Endothelial cell of umbilical vein (primary cell): ENCODE measurements at regions not wholly inside any gene's neighbourhood (a gene's known extent, or its start where the extent isn't known, plus 50 kb on each side); places are given as distances from the start of the nearest gene placed in this dataset.

Experiments used
- BruUV-seq: library from RNA; stranded (reverse); fragments of 400-500 nt; replicated peaks from 2 replicates; lab custom pipeline; 2021; lab: Mats Ljungman, UMichigan
- CTCF ChIA-PET: fragments of 300-600, 350-600 bp; sonication (Branson Sonifier 250); formaldehyde crosslinking; loops from one replicate; lab custom pipeline; 2021; ENCODE audit warnings: antibody characterized with exemption, inconsistent platforms; lab: Charles Lee
- POLR2A ChIA-PET: fragments of 300-600, 350-600 bp; sonication (Branson Sonifier 250); formaldehyde crosslinking; loops from one replicate; lab custom pipeline; 2021; ENCODE audit warnings: antibody characterized with exemption, inconsistent platforms; lab: Charles Lee
- DNase-seq: peaks from one replicate; pipeline ENCODE4 v3.0.0-alpha.2; 2011; ENCODE audit warnings: low read depth, low spot score
- FAIRE-seq: peaks from 2 replicates; lab custom pipeline; 2011; peaks lifted over from hg19 to GRCh38; lab: Jason Lieb, UNC
- H2AFZ ChIP-seq: 2 replicates; pipeline ENCODE4 v1.6.0; 2012; ENCODE audit warnings: low read depth, low read length, control low read depth, inconsistent platforms
- H3K27ac ChIP-seq: 2 replicates; pipeline ENCODE4 v1.5.1; 2011; ENCODE audit warnings: low read depth, mild to moderate bottlenecking, control low read depth, low read length, moderate library complexity; ENCODE audit not compliant: insufficient read depth
- H3K27me3 ChIP-seq, 2 experiments: 2 replicates each; pipeline versions ENCODE4 v1.6.0 to v1.6.1; 2011; ENCODE audit warnings: low read length in 2 of 2, mixed read lengths in 1 of 2; ENCODE audit not compliant: control insufficient read depth in 2 of 2, insufficient read depth in 2 of 2
- H3K36me3 ChIP-seq, 2 experiments: 2 replicates in 1 of 2; 3 replicates in 1 of 2; pipeline ENCODE4 v1.5.1; 2011; ENCODE audit warnings: low read length in 2 of 2, mild to moderate bottlenecking in 1 of 2, moderate library complexity in 1 of 2; ENCODE audit not compliant: control insufficient read depth in 2 of 2, insufficient read depth in 2 of 2; ENCODE audit errors: extremely low read depth in 1 of 2
- H3K4me1 ChIP-seq: 3 replicates; pipeline ENCODE4 v1.5.1; 2011; ENCODE audit warnings: mild to moderate bottlenecking, low read length; ENCODE audit not compliant: control insufficient read depth, insufficient read depth; ENCODE audit errors: extremely low read depth
- H3K4me2 ChIP-seq: 2 replicates; pipeline ENCODE4 v1.6.1; 2011; ENCODE audit warnings: low read length, control low read depth, mixed read lengths; ENCODE audit not compliant: insufficient read depth
- H3K4me3 ChIP-seq, 3 experiments: fragments of 200-600 bp in 1 of 3; sonication (generic), shearing (Covaris generic) in 1 of 3; replicated peaks in 1 of 3; 2 replicates each; pipeline ENCODE4 v1.5.1; 2011 to 2016; ENCODE audit warnings: control low read depth in 3 of 3, low read length in 3 of 3, mild to moderate bottlenecking in 2 of 3, inconsistent platforms in 1 of 3, low read depth in 1 of 3, moderate library complexity in 1 of 3; ENCODE audit not compliant: insufficient read depth in 1 of 3
- H3K79me2 ChIP-seq: 2 replicates; pipeline ENCODE4 v1.6.0; 2012; ENCODE audit warnings: low read length, inconsistent platforms; ENCODE audit not compliant: control insufficient read depth, insufficient read depth
- H3K9ac ChIP-seq: replicated peaks from 2 replicates; pipeline ENCODE3; 2011; ENCODE audit warnings: low read length, control low read depth; ENCODE audit not compliant: insufficient read depth; ENCODE audit errors: extremely low read depth
- H3K9me1 ChIP-seq: replicated peaks from 3 replicates; pipeline ENCODE4 v1.6.0; 2011; ENCODE audit warnings: mild to moderate bottlenecking, low read length; ENCODE audit not compliant: control insufficient read depth, insufficient read depth; ENCODE audit errors: extremely low read depth
- H3K9me3 ChIP-seq: replicated peaks from 2 replicates; pipeline ENCODE4 v1.5.1; 2012; ENCODE audit warnings: low read length, inconsistent platforms; ENCODE audit not compliant: control insufficient read depth, insufficient read depth
- H4K20me1 ChIP-seq: replicated peaks from 2 replicates; pipeline ENCODE3; 2011; ENCODE audit warnings: mild to moderate bottlenecking, low read length; ENCODE audit not compliant: control insufficient read depth, insufficient read depth; ENCODE audit errors: extremely low read depth
- EZH2 ChIP-seq: IDR thresholded peaks from 2 replicates; pipeline ENCODE4 v1.6.1; 2012; ENCODE audit warnings: borderline replicate concordance, low read depth, mild to moderate bottlenecking, moderate library complexity, low read length, inconsistent platforms; ENCODE audit not compliant: severe bottlenecking
- FOS ChIP-seq: IDR thresholded peaks from 2 replicates; pipeline ENCODE4 v1.6.1; 2011; ENCODE audit warnings: mild to moderate bottlenecking, low read length, moderate library complexity, borderline replicate concordance; ENCODE audit not compliant: insufficient read depth
- GATA2 ChIP-seq: IDR thresholded peaks from 2 replicates; pipeline ENCODE4 v1.7.0; 2011; ENCODE audit warnings: low read depth, mild to moderate bottlenecking, moderate library complexity, mixed read lengths, low read length; ENCODE audit not compliant: insufficient read length, insufficient read depth
- JUN ChIP-seq: IDR thresholded peaks from 2 replicates; pipeline ENCODE4 v1.6.1; 2011; ENCODE audit warnings: borderline replicate concordance, low read depth; ENCODE audit not compliant: insufficient read length, insufficient read depth
- MYC ChIP-seq: IDR thresholded peaks from one replicate; pipeline ENCODE4 v1.6.1; 2011; ENCODE audit warnings: mild to moderate bottlenecking, low read depth, low read length
- POLR2A ChIP-seq: IDR thresholded peaks from 2 replicates; pipeline ENCODE4 v1.6.1; 2012; ENCODE audit warnings: low read depth, mild to moderate bottlenecking, control low read depth, low read length
- POLR2AphosphoS5 ChIP-seq: IDR thresholded peaks from 2 replicates; pipeline ENCODE4 v1.6.1; 2012; ENCODE audit warnings: low read depth, mild to moderate bottlenecking, control low read depth, low read length, moderate library complexity; ENCODE audit not compliant: insufficient read depth
- dilution Hi-C: fragments of 300-500 bp; cut with MboI; formaldehyde crosslinking; loops from one replicate; pipeline ENCODE4 v1.15.0; 2019; ENCODE audit warnings: low sequenced_read_pairs; ENCODE audit not compliant: extremely low pct_ligation_motif_present
- intact Hi-C: fragments of 100-400 bp; cut with micrococcal nuclease; formaldehyde crosslinking; loops from one replicate; pipeline ENCODE4 v1.10.0; 2022
- TF ChIP-seq, protein P1 (sequence below): IDR thresholded peaks from 2 replicates; pipeline ENCODE4 v1.6.1; 2011; ENCODE audit not compliant: insufficient read depth, insufficient read length
- TF ChIP-seq, protein P2 (sequence below), 2 donors: IDR thresholded peaks; 1 replicate in 1 of 2; 2 replicates in 1 of 2; pipeline ENCODE4 v1.5.1; 2011; ENCODE audit warnings: low read length in 2 of 2, mild to moderate bottlenecking in 2 of 2, moderate library complexity in 2 of 2, control low read depth in 1 of 2, inconsistent platforms in 1 of 2, low read depth in 1 of 2; ENCODE audit not compliant: insufficient read depth in 1 of 2; ENCODE audit errors: extremely low read depth in 1 of 2

- intact Hi-C loops = no loop called here
Measured at GRCh38 chr2:8628866-8629209, 53.0 kb upstream of the ID2 start.

More at GRCh38 chr2:8628866-8629209, 53.0 kb upstream of the ID2 start:
- H3K4me2 ChIP-seq = no peak overlapping the region
- TF ChIP-seq GATA2 = no peak
- TF ChIP-seq, protein P1, sequence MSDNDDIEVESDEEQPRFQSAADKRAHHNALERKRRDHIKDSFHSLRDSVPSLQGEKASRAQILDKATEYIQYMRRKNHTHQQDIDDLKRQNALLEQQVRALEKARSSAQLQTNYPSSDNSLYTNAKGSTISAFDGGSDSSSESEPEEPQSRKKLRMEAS = no peak
- TF ChIP-seq, protein P2, sequence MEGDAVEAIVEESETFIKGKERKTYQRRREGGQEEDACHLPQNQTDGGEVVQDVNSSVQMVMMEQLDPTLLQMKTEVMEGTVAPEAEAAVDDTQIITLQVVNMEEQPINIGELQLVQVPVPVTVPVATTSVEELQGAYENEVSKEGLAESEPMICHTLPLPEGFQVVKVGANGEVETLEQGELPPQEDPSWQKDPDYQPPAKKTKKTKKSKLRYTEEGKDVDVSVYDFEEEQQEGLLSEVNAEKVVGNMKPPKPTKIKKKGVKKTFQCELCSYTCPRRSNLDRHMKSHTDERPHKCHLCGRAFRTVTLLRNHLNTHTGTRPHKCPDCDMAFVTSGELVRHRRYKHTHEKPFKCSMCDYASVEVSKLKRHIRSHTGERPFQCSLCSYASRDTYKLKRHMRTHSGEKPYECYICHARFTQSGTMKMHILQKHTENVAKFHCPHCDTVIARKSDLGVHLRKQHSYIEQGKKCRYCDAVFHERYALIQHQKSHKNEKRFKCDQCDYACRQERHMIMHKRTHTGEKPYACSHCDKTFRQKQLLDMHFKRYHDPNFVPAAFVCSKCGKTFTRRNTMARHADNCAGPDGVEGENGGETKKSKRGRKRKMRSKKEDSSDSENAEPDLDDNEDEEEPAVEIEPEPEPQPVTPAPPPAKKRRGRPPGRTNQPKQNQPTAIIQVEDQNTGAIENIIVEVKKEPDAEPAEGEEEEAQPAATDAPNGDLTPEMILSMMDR (IDR thresholded peaks at IDR 0.05; ENCODE audit: extremely low read depth in 1 of 2, insufficient read depth in 1 of 2, low read depth in 1 of 2, low read length in 2 of 2) = no peak
- TF ChIP-seq FOS = no peak
- TF ChIP-seq POLR2AphosphoS5 = no peak
- TF ChIP-seq MYC = no peak
- TF ChIP-seq JUN = no peak
- TF ChIP-seq EZH2 = no peak
- TF ChIP-seq POLR2A = no peak
- H3K9me1 ChIP-seq = no peaks in the 10 kb centered on the region
- no TSS peak for BruUV-seq
- CTCF ChIA-PET = no interaction called here
- H3K9ac ChIP-seq = no peak overlapping the region
- H2AFZ ChIP-seq = no peak overlapping the region
- dilution Hi-C loops = no loop called here
- H3K9me3 ChIP-seq = no peaks in the 10 kb centered on the region
- H3K4me3 ChIP-seq = no peak overlapping the region
- POLR2A ChIA-PET = no interaction called here
- no peaks in the 10 kb centered on the region for H3K27me3 ChIP-seq
- H3K27ac ChIP-seq = no peak overlapping the region
- DNase-seq (no peak), FAIRE-seq (no peak)
- no peaks in the 10 kb centered on the region for H3K4me1 ChIP-seq
- no peaks in the 10 kb centered on the region for H3K79me2 ChIP-seq
- no peaks in the 10 kb centered on the region for H4K20me1 ChIP-seq
- H3K36me3 ChIP-seq = no peaks in the 10 kb centered on the region
